MM.1S (cell line): ENCODE measurements at regions not wholly inside any gene's neighbourhood (a gene's known extent, or its start where the extent isn't known, plus 50 kb on each side); places are given as distances from the start of the nearest gene placed in this dataset.

Source experiments
- DNase-seq: peaks from one replicate; pipeline ENCODE4 v3.0.0-alpha.2; 2015
- H2AFZ ChIP-seq: fragments of 300-600 bp; sonication (generic); 2 replicates; pipeline ENCODE4 v1.6.0; 2016; ENCODE audit warnings: antibody characterized with exemption, low read length
- H3F3A ChIP-seq: fragments of 300-600 bp; sonication (generic); 2 replicates; pipeline ENCODE4 v1.6.1; 2016; ENCODE audit warnings: mild to moderate bottlenecking, antibody characterized with exemption, low read length, moderate library complexity, mixed read lengths; ENCODE audit not compliant: insufficient read depth
- H3K27ac ChIP-seq: fragments of 300-600 bp; sonication (generic); 2 replicates; pipeline ENCODE4 v1.5.1; 2016; ENCODE audit warnings: mild to moderate bottlenecking, low read length
- H3K27me3 ChIP-seq: fragments of 300-600 bp; sonication (generic); replicated peaks from 2 replicates; pipeline ENCODE4 v1.6.0; 2016; ENCODE audit warnings: low read length; ENCODE audit not compliant: insufficient read depth
- H3K36me3 ChIP-seq: fragments of 300-600 bp; sonication (generic); replicated peaks from 2 replicates; pipeline ENCODE4 v1.6.1; 2016; ENCODE audit warnings: mild to moderate bottlenecking, low read length, mixed read lengths; ENCODE audit not compliant: insufficient read depth
- H3K4me1 ChIP-seq: fragments of 300-600 bp; sonication (generic); 2 replicates; pipeline ENCODE4 v1.6.1; 2016; ENCODE audit warnings: low read length, mixed read lengths
- H3K4me2 ChIP-seq: fragments of 300-600 bp; sonication (generic); 2 replicates; pipeline ENCODE4 v1.6.0; 2016; ENCODE audit warnings: low read depth, low read length
- H3K4me3 ChIP-seq: fragments of 300-600 bp; sonication (generic); 2 replicates; pipeline ENCODE4 v1.5.1; 2016; ENCODE audit warnings: low read length, mixed read lengths
- H3K79me2 ChIP-seq: fragments of 300-600 bp; sonication (generic); 2 replicates; pipeline ENCODE4 v1.6.1; 2016; ENCODE audit warnings: mixed run types, low read length, mixed read lengths
- H3K9ac ChIP-seq: fragments of 300-600 bp; sonication (generic); 2 replicates; pipeline ENCODE4 v1.6.1; 2016; ENCODE audit warnings: low read length, mixed read lengths
- H3K9me2 ChIP-seq: fragments of 300-600 bp; sonication (generic); replicated peaks from 2 replicates; pipeline ENCODE4 v1.6.1; 2016; ENCODE audit warnings: mild to moderate bottlenecking, low read length, mixed read lengths; ENCODE audit not compliant: insufficient read depth
- H3K9me3 ChIP-seq: fragments of 300-600 bp; sonication (generic); replicated peaks from 2 replicates; pipeline ENCODE4 v1.6.1; 2016; ENCODE audit warnings: mild to moderate bottlenecking, low read length, mixed read lengths; ENCODE audit not compliant: insufficient read depth
- H4K20me1 ChIP-seq: fragments of 300-600 bp; sonication (generic); 2 replicates; pipeline ENCODE4 v1.6.1; 2016; ENCODE audit warnings: mild to moderate bottlenecking, low read length, moderate library complexity, mixed read lengths; ENCODE audit not compliant: insufficient read depth
- CTCF ChIP-seq: fragments of 300-600 bp; sonication (generic); IDR thresholded peaks from 2 replicates; pipeline ENCODE4 v1.5.1; 2016; ENCODE audit warnings: antibody characterized with exemption, low read length, mixed read lengths
- EZH2 ChIP-seq: fragments of 300-600 bp; sonication (generic); optimal IDR thresholded peaks from 2 replicates; pipeline ENCODE3; 2017; ENCODE audit warnings: low read depth, mild to moderate bottlenecking, antibody characterized with exemption, low read length, mixed read lengths
- EZH2phosphoT487 ChIP-seq: fragments of 300-600 bp; sonication (generic); IDR thresholded peaks from 2 replicates; pipeline ENCODE4 v1.6.1; 2018; ENCODE audit warnings: antibody characterized with exemption, low read length

- no peaks in the 10 kb centered on the region for H3F3A ChIP-seq
- H3K4me2 ChIP-seq, result no peak overlapping the region
- H2AFZ ChIP-seq, result no peak overlapping the region
- H3K4me1 ChIP-seq, result no peaks in the 10 kb centered on the region
- TF ChIP-seq CTCF (no peak), EZH2 (no peak), EZH2phosphoT487 (no peak)
- H3K27ac ChIP-seq, result no peak overlapping the region
- H3K9ac ChIP-seq, result no peak overlapping the region
- no peaks in the 10 kb centered on the region for H3K9me3 ChIP-seq
- DNase-seq, result no peak
- no peaks in the 10 kb centered on the region for H3K79me2 ChIP-seq
- no peaks in the 10 kb centered on the region for H3K36me3 ChIP-seq
- H3K9me2 ChIP-seq, result no peaks in the 10 kb centered on the region
- peaks cover 31% of the 10 kb centered on the region for H3K27me3 ChIP-seq
- no peaks in the 10 kb centered on the region for H4K20me1 ChIP-seq
- no peak overlapping the region for H3K4me3 ChIP-seq
Measured at GRCh38 chr20:37619496-37619895, 74.3 kb upstream of the CTNNBL1 start.

GRCh38 chr20:37616110-37616425, 77.8 kb upstream of the CTNNBL1 start:
- Histone ChIP-seq H3K4me2 (no peak overlapping the region), H3K9ac (no peak overlapping the region), H3K79me2 (no peaks in the 10 kb centered on the region), H3K27ac (no peak overlapping the region), H3K9me2 (no peaks in the 10 kb centered on the region), H3F3A (no peaks in the 10 kb centered on the region), H2AFZ (no peak overlapping the region), H3K36me3 (no peaks in the 10 kb centered on the region), H3K27me3 (peaks cover 25% of the 10 kb centered on the region), H3K4me1 (no peaks in the 10 kb centered on the region), H4K20me1 (no peaks in the 10 kb centered on the region), H3K9me3 (no peaks in the 10 kb centered on the region), H3K4me3 (no peak overlapping the region)
- no peak for TF ChIP-seq EZH2phosphoT487
- no peak for TF ChIP-seq EZH2
- TF ChIP-seq CTCF, result no peak; the same call in 1 of the 2 replicates
- DNase-seq, result no peak

DNA sequence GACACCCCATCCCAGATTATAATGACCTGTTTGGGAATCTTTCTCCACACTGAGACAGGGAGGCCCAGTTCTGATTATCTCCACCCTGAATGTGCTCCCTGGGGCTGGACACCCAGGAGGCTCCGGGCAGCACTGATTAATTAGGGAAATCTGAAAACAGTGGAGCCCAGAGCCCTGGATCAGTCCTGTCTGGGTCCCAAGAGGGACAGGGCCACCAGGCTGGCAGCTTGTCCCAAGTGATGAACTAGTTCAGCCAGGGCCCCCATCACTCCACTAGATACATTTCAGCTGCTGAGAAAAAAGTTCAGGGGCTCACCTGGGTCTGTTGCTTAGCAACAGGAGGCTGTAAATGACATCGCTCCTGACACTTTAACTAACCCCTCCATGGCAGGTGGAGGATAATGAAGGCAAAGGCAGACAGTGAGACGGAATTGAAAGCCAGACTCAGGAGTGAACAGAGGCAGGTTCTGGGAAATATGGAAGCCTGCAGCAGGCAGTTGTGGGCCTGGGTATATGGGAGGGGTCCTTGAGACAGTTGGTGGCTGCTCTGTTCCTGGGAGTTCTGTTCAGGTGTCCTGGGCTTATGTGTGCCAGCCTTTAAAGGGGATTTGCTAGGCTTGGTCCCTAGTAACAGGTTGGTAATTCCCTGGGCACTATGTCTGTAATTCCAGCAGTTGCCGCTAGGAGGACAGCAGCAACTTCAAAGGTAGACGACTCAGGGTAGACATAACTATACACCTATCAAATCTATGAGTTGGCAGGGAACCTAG, 78.3 kb upstream of the CTNNBL1 start:
- peaks cover 23% of the 10 kb centered on the region for H3K27me3 ChIP-seq
- no peaks in the 10 kb centered on the region for H3K9me2 ChIP-seq
- H3K4me2 ChIP-seq, result no peak overlapping the region
- H3K36me3 ChIP-seq, result no peaks in the 10 kb centered on the region
- DNase-seq, result peak; percentile 37
- H3K79me2 ChIP-seq, result no peaks in the 10 kb centered on the region
- no peaks in the 10 kb centered on the region for H3K9me3 ChIP-seq
- H3K27ac ChIP-seq, result no peak overlapping the region
- H3F3A ChIP-seq, result no peaks in the 10 kb centered on the region
- no peak overlapping the region for H3K9ac ChIP-seq
- no peak for TF ChIP-seq EZH2
- TF ChIP-seq EZH2phosphoT487, result no peak
- TF ChIP-seq CTCF, result peak; percentile 73
- no peak overlapping the region for H2AFZ ChIP-seq
- no peaks in the 10 kb centered on the region for H4K20me1 ChIP-seq
- H3K4me1 ChIP-seq, result no peaks in the 10 kb centered on the region
- H3K4me3 ChIP-seq, result no peak overlapping the region
